Limb (tissue), 2 donors: ENCODE measurements at regions not wholly inside any gene's neighbourhood (a gene's known extent, or its start where the extent isn't known, plus 50 kb on each side); places are given as distances from the start of the nearest gene placed in this dataset.
A peak's percentile ranks its signal among the peaks of the same experiment; 100 is the strongest.

ENCODE experiments used
- DNase-seq, 2 donors: peaks; one replicate each; pipeline ENCODE4 v3.0.0-alpha.2; 2016; ENCODE audit errors: extremely low spot score in 2 of 2

- no peak for DNase-seq
Observed at GRCh38 chr1:113219377-113219776, 146.4 kb downstream of the LRIG2 start.

GRCh38 chr1:113219828-113220227 lies 146.8 kb downstream of the LRIG2 start:
- no peak for DNase-seq

GRCh38 chr1:113223040-113223439 lies 150.0 kb downstream of the LRIG2 start:
- no peak for DNase-seq

DNA sequence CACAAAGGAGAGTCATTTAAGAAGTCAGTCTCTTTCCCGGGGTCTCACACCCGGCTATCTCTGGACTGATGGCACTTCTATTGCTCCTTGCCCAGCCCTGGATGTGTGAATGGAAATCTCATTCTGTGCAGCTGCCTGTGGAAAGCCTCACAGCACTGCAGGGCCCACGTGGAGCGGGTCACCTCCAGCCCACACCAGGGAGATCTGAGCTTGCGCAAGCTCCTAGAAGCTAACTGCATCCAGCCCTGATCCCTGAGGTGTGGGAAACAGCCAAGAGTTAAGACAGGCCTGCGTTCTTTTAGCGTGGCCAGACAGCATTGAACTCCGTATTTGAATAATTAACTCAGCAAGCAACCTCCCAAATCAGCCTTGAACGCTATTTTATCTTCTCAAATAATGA lies 150.5 kb downstream of the LRIG2 start:
- no peak for DNase-seq

DNA sequence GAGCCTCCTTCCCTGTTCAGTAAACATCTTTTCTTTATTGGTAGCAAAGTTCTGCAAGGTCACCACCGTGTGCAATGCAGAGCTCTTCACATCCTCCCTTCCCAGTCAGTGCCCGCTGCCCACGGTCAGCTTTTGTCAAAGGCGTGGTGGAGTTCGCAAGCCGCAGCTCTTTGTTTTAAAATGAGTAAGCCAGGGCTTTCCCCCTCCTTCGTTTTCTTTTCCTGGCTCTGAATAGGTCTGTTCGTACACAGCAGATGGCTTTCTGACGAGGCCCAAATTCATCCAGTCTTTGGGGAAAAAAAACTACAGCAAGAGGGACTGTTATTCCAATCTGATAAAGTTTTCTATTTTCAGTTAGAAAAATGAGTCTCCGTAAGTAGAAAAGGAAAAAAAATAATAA lies 153.2 kb downstream of the LRIG2 start:
- no peak for DNase-seq

GRCh38 chr1:113231866-113232265 lies 158.4 kb upstream of the MAGI3 start:
- DNase-seq = no peak

DNA sequence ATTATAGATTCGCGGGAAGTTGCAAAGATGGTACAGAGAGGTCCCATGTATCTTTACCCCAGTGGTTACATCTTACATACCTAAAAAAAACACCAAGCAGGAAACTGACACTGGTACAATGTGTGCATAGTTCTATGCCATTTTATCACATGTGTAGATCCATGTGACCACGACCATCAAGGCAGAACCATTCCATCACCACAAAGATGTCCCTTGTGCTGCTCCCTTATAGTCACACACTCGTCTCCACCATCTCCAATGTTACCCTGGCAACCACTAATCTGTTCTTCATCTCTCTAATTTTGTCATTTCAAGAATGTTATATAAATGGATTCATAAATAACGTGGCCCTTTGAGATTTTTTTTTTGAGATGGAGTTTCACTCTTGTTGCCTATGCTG lies 156.9 kb upstream of the MAGI3 start:
- no peak for DNase-seq

DNA sequence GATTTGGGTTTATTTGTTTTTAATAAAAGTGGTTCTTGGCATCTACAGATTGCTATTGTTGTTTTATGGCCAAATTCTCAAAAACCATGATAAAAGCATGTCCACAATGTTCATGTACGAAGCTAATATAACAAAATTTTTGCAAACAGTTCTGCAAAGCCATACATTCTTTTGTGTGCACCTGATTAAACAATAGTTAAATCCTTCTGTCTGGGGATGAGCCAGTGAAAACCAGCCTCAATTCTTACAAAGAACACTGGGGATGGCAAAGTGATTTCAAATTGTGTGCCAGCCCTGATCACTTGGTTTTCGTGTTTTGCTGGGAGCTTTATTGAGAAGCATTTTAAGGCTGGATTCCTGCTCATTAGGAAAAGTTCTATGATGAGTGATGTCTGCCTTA lies 149.1 kb upstream of the MAGI3 start:
- no peak for DNase-seq

- DNase-seq = no peak
Observed at GRCh38 chr1:113242481-113242880, 147.8 kb upstream of the MAGI3 start.

GRCh38 chr1:113243529-113243928 lies 146.8 kb upstream of the MAGI3 start:
- DNase-seq = no peak

GRCh38 chr1:113244112-113244820 lies 146.0 kb upstream of the MAGI3 start:
- no peak for DNase-seq

DNA sequence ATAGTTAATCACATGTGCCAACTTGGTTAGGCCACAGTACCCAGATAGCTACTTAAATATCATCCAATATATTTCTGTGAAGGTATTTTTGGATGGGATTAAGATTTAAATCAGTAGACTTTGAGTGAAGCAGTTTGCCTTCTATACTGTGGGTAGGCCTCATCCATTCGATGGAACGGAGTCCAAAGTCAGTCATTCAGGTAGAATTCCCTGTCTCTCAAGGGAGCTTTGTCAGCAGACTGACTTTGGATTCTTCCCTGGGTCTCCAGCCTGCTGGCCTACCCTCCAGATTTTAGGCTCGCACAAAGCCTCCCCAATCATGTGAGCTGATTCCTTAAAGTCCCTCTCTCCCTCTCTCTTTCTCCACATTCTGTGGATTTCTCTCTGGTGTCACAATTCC lies 145.1 kb upstream of the MAGI3 start:
- no peak for DNase-seq

GRCh38 chr1:113246929-113247328 lies 143.4 kb upstream of the MAGI3 start:
- no peak for DNase-seq

DNA sequence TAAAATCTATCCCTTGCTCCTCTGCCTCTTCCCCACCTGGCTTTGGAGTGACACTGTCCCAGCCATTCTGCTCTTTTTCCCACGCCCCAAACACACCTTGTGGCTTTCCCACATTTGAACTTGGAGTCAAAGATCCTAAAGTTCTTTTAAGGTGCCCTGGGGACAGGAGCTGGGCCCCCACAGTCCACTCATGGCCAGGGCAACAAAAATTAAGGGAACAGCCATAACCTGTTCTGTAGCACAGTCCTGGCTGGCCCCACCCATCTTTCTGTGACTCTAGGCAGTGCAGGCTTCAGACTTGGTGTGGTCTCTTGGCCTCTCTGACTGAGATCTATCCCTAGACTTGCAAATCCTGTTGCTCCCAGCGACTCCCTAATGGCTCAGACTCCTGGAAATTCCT lies 143.0 kb upstream of the MAGI3 start:
- DNase-seq = no peak

DNA sequence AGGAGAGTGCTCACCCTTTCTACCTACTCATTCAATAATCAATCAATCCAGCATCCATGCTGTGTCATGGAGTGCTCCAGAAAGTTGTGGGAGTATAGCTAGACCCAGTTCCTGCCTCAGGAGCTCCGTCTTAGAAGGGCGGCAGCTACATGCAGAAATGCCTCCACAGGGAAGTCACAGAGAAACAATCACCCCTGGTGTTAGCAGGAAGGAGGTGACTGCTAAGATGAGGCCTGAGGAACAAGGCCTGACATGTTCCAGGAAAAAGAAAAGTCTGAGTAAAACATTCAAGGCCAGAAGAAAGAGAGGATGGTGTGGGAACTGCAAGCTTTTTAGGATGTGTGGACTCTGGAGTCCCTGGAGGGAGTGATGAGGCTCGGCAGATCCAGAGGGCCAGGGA lies 142.5 kb upstream of the MAGI3 start:
- DNase-seq = no peak

DNA sequence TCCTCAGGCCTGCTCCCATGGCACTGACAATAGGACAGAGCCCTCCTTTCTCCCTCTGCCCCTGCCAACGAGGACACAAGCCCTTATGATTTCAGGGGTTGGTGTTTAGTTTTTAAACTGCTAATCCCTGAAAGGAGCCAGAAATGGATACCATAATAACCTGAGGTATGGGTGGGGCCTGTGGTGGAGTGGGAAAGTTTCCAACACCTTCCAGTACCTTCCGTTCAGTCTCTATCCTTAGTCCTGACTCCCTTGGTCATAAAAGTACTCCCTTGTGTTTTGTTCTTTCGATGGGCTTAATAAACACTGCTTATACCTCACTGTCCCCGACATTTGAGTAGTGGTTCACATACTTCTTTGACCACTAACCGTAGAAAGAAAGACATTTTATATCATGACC lies 141.8 kb upstream of the MAGI3 start:
- no peak for DNase-seq

GRCh38 chr1:113250161-113250560 lies 140.2 kb upstream of the MAGI3 start:
- DNase-seq = no peak

- no peak for DNase-seq
Observed at GRCh38 chr1:113252166-113252565, 138.1 kb upstream of the MAGI3 start.

- DNase-seq = no peak
Observed at GRCh38 chr1:113253187-113253586, 137.1 kb upstream of the MAGI3 start.

DNA sequence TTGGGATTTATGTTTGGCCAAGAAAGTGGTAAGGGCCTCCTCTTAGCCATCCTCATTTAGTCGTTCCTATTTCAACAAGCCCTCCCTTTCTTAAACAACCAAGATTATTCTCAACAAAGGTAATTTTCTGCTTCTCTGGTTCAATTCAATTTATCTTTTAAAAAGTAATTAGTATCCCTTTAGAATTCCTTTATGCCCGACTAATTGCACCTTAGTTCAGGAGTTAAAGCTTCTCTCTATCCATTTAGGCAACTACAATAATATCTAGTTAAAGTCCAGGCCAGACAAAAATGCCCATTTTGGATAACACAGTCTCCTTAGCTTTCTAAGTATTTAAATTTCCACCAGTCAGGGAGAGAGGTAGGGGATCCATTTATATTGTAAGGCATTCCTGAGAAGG lies 136.7 kb upstream of the MAGI3 start:
- DNase-seq = no peak

DNA sequence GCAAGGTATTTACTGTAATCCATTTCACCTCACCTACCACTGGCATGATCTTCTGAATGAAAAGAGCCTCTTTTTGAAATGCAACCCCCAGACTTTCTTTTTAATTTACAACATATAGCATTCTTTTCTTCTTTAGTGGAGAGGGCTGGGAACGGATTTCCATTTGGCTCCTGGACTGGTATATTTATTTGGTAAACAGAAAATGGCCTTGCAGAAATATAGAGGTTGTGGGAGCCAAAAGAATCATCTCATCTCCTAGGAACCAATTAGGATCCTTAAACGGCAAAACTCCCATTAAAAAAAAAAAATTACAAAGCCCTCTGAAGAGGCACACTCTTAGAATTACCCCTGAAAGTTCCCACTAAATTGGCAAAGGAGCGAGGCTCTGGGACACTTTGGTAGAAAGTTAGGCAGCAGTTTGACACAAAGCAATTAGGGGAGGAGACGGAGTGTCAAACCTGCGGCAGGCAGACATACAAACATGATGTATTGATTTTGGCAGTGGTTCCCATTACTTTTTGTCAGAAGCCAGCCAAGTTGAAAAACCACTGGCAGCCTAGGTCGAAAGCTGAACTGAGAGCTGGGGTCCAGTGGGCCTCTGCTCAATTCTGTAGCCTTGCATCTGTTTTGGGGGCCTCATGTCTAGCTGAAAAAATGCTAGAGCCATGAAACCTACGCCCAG lies 135.1 kb upstream of the MAGI3 start:
- peak in 1 of 2 donors; percentile 14 for DNase-seq

DNA sequence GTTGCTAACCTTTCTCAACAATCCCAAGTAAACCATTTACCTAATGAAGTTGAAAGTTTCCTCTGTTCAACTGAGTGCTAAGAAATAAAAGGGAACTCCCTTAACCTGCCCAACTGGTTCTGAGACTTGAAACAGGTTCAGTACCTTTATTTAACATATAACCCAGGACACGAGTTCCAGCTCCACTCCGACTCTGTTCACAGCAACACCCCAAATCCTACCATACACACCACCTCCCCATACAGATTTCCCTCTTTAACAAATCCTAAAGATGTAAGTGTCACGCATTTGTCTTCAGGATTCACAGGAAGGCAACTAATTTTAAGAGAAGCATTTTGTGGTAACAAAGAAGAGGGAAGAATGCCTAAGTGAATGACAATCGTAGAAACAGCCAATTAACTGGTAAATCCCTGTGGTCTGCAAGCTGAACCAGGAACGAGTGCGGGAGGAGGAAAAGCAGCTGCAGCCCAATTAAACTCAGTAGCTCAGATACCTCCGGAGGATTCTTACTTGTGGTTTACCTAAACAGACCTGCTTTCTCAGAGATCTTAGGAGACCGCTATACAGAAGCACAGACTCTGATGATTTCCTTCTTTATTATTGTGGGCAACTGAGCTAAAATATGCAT lies 134.5 kb upstream of the MAGI3 start:
- DNase-seq = no peak

GRCh38 chr1:113256348-113256729 lies 134.0 kb upstream of the MAGI3 start:
- DNase-seq = no peak
